HG02885 (cell line): ENCODE measurements at regions not wholly inside any gene's neighbourhood (a gene's known extent, or its start where the extent isn't known, plus 50 kb on each side); places are given as distances from the start of the nearest gene placed in this dataset.

ENCODE experiments used
- ATAC-seq: cut with Tn5 transposase; IDR thresholded peaks from one replicate; pipeline ENCODE4 v1.9.1; 2021; ENCODE audit warnings: mild to moderate bottlenecking; ENCODE audit not compliant: unreplicated experiment, poor library complexity

- no peak for ATAC-seq
Observed at GRCh38 chr2:104027321-104027720, 826.6 kb upstream of the POU3F3 start.

- no peak for ATAC-seq
Observed at GRCh38 chr2:104028061-104028460, 825.9 kb upstream of the POU3F3 start.

DNA sequence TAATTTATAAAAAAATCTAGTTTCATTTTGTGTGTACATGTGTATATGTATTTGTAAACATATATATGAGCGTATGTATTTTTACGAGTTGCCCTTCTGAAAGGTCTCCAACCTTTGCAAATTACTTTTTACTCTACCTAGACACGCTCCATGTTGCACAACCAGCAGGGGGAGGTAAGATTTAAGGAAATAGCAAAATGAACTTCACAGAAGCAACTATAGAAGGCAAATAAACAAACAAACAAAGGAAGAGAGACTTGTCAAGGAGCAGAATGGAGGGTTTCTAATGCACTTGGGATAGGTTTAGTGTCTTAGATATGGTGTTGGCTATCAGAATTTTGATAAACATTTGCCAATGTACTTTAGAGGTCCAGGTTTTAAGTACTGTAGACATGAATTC lies 820.5 kb upstream of the POU3F3 start:
- ATAC-seq, result no peak

GRCh38 chr2:104040771-104041170 lies 813.1 kb upstream of the POU3F3 start:
- no peak for ATAC-seq

DNA sequence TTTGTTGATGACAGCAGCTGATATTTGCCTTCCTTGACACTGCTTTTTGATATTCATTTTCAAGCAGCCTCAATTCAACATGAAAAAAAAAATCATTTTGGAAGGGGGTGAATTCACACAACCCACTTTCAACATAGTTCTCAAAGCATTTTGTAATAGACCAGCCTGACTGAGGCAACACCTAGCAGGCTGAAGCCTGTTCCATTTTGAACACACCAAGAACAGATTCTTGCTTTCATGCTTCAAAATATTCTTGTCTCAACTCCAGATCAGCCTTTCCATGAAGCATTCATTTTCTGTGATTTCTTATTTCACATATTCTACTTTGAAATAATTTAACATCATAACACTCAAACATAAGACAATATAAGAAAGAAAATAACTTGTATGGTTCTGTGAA lies 812.6 kb upstream of the POU3F3 start:
- ATAC-seq, result no peak

GRCh38 chr2:104043864-104044263 lies 810.1 kb upstream of the POU3F3 start:
- no peak for ATAC-seq

GRCh38 chr2:104045071-104045470 lies 808.8 kb upstream of the POU3F3 start:
- no peak for ATAC-seq

- ATAC-seq, result no peak
Observed at GRCh38 chr2:104046466-104046865, 807.4 kb upstream of the POU3F3 start.

DNA sequence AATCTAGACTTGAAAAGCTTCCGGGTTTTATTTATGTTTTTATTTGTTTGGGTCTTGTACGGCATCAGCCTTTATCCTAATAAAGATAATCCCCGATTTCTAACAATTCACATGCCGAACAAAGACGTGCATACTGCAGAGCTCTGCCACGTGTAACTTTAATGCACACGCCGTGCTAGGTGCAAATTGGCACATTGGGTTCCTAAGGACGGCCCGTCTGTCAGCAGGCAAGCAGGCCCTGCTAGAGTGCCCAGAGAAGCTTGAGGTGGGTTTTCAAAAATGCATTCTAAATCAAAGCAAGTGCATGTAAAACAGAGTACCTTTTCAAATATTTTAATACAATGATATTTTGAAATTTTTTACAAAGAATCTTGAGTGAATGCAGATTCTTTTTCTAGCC lies 806.4 kb upstream of the POU3F3 start:
- no peak for ATAC-seq

DNA sequence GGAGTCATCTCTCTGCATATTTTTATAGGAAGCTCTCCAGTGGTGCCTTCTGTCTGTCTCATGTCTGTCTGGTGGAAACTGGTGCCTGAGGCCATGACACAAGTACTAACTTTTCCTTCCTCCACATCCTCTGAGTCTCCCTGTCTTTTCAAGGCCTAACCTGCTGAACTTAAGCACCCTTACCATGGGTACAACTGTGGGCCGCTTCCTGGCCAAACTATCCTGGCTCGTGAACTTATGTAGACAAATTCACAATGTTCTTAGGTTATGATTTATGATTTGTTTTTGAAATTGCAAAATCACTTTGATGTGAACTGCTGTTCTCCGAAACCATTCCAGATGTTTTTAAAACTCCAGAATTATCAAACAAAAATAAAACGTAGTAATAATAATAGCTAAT lies 804.5 kb upstream of the POU3F3 start:
- ATAC-seq, result no peak

DNA sequence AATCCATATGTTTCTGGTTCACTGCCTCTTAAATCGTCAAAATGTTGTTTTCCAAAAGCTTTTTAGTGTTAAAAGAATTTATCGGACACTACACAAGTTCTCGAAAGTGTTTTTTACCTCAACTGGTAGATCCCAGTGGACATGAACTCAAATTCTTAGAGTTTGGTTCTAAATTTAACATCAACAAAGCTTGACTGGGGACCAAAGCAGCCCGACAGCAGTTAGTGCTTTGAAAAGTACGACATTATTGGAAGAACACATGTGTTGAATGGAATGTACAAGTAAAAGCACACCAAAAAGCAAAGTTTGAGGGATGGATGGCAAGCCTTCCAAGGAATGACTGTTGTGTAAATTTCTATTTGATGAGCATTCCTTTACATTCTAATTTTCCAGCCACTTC lies 803.9 kb upstream of the POU3F3 start:
- no peak for ATAC-seq

DNA sequence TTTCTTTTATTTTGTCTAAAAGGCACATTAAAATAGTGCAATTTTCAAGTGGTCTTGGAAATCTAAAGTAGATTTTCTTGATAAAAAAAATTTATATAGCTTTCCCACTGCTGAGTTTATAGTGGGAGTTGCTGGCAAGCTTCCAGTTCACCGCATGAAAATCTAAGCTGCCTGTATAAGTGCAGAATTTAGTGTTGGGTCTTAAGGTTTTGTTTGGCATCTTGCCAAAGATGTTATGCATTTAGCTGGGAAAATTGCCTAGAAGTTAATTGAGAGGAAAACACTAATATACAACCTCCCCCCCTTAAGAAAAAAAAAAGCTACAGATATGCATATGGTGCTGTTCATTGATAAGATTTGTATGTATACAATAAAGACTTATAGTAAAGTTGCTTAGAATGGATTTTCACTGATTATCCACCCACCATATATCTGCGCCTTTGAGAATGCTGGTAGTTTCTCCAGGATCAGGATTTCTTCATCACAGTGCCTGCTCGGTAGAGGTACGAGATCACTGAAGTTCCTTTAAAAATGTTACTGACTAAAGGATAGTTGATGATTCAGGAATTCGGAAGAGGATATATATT lies 803.2 kb upstream of the POU3F3 start:
- no peak for ATAC-seq

GRCh38 chr2:104051766-104052165 lies 802.1 kb upstream of the POU3F3 start:
- ATAC-seq, result no peak

- no peak for ATAC-seq
Observed at GRCh38 chr2:104052356-104052755, 801.6 kb upstream of the POU3F3 start.

- ATAC-seq, result no peak
Observed at GRCh38 chr2:104056451-104056850, 797.5 kb upstream of the POU3F3 start.

DNA sequence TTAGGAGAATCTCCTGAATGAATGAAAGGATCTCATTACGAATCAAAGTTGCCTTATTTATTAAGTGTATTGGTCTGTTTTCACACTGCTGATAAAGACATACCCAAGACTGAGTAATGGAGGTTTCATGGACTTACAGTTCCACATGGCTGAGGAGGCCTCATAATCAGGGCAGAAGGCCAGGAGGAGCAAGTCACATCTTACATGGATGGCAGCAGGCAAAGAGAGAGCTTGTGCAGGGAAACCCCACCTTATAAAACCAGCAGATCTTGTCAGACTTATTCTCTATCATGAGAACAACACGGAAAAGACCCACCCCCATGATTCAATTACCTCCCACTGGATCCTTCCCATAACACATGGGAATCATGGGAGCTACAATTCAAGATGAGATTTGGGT lies 785.2 kb upstream of the POU3F3 start:
- ATAC-seq, result no peak

- ATAC-seq, result no peak
Observed at GRCh38 chr2:104077573-104077972, 776.3 kb upstream of the POU3F3 start.

GRCh38 chr2:104078431-104079157 lies 775.3 kb upstream of the POU3F3 start:
- no peak for ATAC-seq

GRCh38 chr2:104088745-104089144 lies 765.2 kb upstream of the POU3F3 start:
- ATAC-seq, result no peak

DNA sequence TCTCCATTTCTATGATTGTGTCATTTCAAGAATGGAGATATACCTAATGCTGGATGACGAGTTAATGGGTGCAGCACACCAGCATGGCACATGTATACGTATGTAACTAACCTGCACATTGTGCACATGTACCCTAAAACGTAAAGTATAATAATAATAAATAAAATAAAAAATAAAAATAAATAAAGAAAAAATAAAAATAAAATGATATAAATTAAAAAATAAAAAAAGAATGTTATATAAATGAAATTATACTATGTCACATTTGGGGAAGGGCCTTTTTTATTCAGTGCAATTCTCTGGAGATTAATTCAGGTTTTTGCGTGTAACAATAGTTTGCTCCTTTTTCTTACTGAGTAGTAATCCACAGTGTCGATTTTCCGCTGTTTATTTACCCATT lies 763.5 kb upstream of the POU3F3 start:
- ATAC-seq, result no peak

DNA sequence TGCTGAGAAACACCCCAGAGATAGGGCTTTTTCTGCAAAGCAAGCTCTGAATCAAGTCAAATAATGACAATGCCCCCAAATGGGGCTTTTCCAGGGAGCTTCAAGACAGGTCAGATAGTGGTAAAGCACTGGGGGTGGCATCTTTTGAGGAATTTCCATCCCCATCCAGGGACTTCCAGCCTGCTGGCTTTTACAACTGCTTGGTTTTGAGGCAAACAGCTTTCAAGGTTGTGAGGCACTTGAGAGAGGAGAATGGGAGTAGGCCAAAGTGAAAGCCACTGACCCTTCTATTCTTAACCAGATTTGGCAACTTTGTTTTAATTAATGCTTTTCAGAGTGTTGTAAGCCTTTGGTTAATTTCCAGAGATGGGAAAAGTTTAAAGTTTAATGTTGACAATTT lies 762.0 kb upstream of the POU3F3 start:
- ATAC-seq, result no peak

- no peak for ATAC-seq
Observed at GRCh38 chr2:104092886-104093285, 761.0 kb upstream of the POU3F3 start.
